ENCODE measurements at regions not wholly inside any gene's neighbourhood (a gene's known extent, or its start where the extent isn't known, plus 50 kb on each side); places are given as distances from the start of the nearest gene placed in this dataset.

DNA sequence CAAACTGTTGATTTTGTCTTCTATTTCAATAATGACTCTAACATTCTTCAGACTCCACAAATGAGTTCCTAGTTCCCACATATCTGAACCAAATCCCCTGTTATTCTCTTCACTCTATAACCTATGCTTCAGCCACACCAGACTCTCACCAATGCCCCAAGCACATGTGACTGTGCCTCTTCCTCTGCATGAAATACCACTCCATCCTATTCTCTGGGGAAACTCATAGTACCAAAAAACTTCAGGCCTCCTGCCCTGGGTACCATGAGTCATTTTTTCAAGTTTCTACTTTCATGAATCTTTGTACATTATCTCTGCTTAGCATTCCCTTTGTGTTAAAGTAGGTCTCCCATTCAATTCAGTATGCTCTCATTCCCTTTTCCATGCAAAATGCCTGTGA, 353.2 kb downstream of the ZEB2 start:
- intact Hi-C loops (cut with DNase I) = no loop called here
- DNase-seq = no peak

DNA sequence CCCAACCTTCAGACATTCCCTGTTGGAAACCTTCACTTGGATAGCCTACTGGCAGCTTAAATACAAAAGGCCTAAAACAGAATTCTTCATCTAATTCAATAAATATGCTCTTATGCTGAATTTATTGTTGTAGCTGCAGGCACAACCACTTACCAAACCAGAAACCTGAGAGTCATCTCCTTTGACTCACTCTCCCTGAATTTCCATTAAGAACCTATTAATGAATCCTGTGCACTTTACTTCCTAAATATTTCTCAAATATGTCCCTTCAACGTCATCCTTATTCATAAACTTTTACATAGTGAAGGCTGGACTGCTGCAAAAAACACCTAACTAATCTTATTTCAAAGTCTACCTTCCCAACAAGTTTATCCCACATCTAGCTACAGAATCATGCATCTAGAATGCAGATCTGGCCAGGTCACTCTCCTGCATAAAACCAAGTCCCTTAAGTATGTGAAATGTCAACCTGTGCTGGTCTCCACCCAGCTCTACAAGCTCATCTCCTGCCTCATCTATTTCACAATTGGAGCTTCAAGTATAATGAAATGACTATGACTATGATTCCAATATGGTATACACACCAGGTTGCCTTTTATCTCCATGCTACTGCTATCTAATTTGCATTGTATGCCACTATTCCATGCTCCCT, 354.2 kb downstream of the ZEB2 start:
- DNase-seq = no peak
- intact Hi-C loops (cut with DNase I) = no loop called here

DNA sequence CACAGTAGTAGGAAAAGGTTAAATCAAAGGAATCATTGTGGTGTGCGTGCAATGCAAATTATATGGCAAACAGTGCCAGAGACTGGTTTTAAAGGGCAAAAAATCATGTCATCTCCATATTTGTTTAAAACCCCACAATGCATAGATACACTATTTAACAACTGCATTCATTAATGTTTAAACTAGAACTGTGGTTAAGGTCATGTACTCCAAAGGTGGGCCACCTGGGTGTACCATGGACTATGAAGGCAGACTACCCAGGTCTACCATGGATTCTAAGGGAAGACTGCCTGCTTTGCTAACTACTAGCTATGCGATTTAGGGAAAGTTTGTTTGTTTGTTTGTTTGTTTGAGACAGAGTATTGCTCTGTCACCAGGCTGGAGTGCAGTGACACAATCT, 356.3 kb downstream of the ZEB2 start:
- no peak for DNase-seq
- intact Hi-C loops (cut with DNase I) = no loop called here

DNA sequence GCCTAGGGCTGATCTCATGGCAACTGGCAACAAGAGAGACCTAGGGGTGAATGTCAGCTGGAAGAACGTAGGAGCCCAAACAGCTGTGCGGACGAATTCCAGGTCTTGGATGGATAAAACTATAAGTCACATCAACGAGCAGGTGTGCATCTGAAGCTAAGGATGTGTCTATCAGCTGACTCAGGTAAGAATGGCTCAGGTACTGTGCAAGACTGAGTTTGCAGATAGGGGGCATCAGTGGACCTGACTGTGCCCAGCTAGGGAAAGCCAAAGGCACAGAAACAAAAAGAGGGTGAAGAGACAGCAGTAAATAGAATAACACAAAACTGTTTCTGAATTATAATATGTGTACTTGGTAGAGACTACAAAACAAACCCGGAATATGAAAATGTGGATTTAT, 357.3 kb downstream of the ZEB2 start:
- intact Hi-C loops (cut with DNase I) = no loop called here
- no peak for DNase-seq

DNA sequence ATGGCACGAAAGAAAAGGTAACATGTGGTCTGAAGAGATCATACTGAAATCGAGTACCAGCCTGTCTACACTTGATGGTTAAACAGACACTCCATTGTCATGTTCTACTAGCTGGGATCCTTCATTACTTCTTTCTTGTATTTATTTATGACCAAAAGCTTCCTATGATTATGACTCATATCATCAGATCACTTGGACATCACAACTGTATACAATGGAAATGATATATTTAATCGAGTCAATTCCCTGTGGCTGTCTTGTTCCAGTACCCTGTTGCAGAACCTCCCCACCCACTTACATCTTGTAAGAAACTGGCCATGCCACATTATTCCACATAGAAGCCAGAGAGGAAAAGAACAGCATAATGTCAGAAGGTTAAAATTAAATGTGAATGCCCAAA, 358.9 kb downstream of the ZEB2 start:
- intact Hi-C loops (cut with DNase I) = no loop called here
- no peak for DNase-seq

DNA sequence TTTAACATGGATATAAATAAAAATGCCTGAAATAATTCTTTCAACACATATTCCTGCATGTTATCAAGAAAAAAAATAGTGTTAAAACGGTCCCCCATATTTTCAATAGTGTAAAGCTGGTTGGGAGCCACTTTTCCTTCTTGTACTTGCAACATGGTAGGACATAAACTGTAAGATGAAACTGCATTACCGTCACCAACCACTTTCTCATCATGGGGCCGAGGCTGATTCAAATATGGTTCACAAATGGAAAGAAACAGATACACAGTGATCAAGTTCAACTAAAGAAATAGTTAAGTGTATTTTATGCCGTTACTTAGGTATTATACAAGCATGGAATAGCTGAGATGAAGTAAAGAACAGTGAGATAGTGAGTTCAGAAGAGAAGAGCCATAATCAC, 360.7 kb downstream of the ZEB2 start:
- DNase-seq = no peak
- intact Hi-C loops (cut with DNase I) = no loop called here

DNA sequence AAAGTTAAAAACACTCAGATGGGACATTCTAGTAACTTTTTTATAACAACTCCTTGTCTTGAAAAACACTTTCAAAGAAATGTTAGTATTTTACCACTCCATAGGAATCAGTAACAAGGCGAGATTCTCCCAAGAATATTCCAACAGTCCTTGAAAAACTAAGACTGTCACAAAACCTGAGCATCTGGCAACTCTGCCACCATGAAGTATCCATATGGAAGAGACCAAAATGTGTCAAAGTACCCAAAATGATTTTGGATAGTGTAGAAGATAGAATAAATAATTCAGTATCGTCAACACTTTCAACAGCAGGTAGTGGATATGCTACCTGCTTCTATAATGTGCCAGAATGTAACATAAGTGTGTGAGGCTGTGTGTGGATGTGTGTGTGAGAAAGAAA, 361.8 kb downstream of the ZEB2 start:
- DNase-seq = no peak
- intact Hi-C loops (cut with DNase I) = no loop called here

DNA sequence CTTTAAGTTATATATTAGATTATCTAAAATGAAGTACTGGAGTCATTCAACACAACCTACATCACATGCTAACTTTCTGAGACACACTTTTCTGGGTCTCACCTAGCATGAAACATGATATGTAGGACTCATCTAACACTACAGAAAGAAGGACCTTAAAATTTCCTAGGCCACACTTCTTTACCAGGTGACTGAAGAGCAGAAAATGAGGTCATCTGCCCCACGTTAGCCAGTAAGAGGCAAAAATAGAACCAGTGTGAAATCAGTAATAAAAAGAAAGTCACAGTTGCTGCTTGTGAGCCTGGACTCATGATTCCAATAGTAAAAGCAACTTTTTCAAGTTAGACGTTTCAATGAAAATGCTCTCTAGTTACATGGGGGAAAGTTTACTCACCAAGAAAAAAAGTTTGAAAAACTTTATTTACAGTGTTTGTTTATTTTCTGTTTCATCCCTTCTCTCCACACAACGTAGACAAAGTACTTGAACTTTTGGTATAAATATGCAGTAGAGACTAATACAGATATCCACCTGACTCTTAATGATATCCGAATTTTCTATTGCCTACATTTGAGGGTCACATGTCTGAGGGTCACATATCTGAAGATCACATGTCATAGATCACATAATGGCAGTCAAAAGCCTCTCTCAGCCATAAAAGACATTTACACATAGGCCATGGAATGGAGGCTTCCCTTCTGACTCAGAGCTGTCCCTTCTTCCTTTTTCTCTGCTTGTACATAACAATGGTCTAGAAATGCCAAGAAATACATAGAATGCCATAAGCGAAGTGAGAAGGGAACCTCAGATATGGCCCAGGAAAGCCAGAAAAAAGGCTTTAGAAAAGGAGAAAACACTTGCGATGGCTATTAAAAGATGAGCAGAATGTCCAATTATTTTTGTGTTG, 362.9 kb downstream of the ZEB2 start:
- intact Hi-C loops (cut with DNase I) = no loop called here
- no peak for DNase-seq

DNA sequence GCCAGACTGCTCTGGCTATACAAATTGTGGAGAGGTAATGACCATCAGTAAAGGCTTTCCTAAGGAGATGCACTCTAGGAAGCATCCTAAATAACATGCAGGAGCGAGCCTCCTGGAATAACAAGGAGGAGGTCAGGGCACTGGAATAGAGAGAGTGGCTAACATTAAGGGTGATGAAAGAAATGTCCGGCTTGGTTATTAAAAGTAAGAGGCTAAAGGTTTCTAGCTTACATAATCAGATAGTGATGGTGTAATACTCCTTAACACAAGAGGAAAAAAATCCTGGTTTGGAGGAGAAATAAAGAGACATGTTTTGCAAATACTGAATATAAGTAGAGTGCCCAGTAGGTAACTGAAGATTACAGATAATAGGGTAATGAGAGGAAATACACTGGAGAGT, 365.7 kb downstream of the ZEB2 start:
- intact Hi-C loops (cut with DNase I) = no loop called here

DNA sequence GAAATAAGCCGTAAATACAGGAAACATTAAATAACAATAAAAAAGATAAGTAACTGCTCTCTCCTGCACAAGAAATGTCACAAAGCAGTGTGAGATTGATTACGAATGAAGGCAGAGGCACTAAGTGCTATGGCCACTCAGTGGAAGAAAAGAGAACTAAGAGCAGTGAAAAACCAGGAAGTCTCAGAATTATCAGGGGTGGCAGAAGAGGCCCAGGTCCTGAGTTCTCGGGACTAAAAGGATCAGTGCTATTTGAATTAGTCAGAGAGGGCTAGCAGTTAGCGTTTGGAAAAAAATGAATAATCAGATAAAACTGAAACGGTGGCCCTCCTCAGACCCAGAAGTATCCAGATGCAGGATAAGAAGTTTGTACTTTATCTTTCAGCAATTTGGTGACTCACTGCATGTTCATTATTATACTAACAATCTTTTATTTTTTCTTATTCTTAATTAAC, 367.1 kb downstream of the ZEB2 start:
- DNase-seq = no peak
- intact Hi-C loops (cut with DNase I) = no loop called here

More for the DNA sequence above, 365.7 kb downstream of the ZEB2 start:
- DNase-seq = no peak

DNA sequence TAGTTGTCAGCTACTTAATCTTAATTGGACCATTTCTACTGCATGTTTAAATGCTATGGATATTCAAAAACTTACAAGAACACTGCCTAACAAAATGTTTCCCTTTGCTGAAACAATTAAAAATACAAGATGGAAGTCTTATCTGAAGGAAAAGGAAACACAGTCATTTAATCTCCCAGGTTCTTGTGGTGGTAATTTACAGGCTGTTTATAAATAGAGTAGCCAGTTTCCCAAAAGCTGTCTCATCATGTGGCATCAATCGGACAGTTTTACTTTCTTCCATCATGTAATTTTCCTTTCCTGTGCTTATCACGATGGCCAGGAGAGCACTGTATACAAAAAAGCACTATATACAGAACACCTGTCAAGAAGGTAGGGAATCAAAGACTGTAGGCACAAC, 368.1 kb downstream of the ZEB2 start:
- DNase-seq = no peak
- intact Hi-C loops (cut with DNase I) = no loop called here

DNA sequence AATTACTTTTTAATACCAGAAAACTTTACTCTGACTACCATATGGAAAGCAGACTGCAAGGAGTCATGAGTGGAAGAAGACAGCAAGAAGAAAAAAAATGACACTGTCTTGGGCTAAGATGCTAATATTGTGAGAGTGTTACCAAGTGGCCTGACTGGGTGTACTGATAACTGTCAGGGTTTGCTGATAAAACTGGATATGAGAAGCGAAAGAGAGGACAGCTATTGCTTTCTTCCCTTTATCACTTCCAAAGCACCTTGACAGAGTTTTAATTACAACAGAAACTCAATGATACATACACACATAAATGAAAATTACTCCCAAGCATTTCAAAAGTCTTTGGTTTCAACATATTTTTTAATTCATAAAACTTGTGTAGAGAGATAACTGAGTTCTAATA, 368.5 kb downstream of the ZEB2 start:
- intact Hi-C loops (cut with DNase I) = no loop called here

DNA sequence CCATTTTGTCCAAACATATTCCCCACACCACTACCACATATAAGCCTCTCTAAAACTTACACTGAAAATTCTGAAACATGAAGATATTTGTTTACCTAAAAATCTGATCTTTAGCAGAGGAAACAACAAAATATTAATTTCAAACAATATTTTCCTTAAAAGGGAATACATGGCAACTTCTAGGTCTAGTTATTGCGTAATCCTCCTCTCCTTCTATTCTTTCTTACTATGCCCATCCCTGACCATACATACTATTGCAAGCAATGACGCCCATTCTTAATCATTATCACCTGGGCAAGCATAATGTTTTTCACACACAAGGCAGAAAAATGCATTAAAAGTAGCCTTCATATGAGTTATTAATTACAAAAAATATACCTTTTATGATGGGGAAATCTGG, 372.6 kb downstream of the ZEB2 start:
- no peak for DNase-seq
- intact Hi-C loops (cut with DNase I) = no loop called here

More for the DNA sequence above, 368.5 kb downstream of the ZEB2 start:
- no peak for DNase-seq

DNA sequence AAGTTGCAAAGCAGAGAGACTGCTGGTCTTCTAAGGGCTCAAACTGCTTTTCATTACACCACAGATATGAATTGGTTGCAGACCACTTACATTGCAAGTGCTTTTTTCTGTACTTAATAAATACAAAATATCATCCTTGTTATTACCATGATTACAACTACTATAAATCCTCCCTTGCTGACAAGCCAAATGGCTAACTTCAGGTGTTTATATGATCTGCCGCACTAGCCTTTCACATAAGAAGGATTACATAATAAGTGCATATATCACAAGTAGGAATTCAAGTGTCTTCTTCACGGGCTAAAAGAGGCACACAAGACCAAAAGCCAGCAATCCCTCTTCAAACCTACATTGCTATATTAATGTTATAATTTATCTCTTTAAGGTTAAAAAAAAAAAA, 373.0 kb downstream of the ZEB2 start:
- intact Hi-C loops (cut with DNase I) = no loop called here
- no peak for DNase-seq

DNA sequence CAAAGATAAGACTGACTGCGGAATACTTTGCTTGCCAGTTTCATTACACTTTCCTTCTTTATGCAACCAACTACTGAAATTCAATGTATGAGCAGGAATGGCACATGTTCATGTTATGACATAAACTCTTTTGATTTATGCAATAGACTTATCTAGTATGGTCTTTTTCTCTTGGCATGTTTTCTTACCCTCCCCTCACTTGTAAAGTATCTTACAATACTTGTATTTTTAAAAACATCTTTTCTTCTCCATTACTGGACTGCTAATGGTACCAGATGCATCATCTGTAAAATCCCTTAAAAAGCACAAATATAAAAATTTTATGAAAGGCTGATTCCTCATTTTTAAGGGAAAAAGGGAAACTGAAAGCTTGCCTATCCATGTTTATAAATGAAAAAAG, 373.8 kb downstream of the ZEB2 start:
- DNase-seq = no peak
- intact Hi-C loops (cut with DNase I) = no loop called here

DNA sequence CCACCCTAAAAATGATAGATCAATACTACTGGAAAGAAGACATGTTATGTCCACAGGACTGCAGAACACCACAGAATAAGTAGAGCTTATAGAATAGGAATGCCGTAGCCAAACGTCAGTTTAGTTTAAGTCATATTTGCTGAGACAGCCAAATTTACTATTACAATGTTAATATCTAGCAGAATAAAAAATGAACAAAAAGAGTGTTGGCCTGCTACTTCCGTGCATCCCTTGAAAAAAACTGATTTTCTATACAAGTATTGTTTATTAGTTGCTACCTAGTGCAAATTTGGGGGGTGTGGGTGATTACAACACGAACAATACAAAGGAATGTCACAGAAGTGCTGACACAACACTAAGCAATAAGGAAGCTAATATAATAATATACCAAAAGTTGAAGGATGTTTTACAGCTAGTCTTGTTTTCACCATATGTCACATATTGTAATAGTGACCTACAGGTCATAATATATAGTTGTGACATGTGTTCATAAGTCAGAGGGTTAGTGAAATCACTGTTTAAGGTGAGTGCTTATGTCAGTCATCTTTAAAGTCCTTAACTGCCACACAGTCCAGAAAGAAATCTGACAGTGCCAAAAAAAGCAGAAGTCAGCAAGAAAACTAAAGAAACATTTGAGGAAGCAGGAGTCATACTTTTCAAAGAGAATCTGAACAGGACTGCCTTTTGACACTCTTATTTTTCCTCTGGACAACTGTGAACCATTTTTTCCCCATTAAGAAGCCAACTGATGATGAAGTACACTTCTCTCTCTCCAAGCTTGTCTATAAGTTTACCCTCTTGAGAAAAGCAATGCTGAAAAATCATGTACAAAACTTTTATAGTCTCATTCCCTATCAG, 376.4 kb downstream of the ZEB2 start:
- no peak for DNase-seq
- intact Hi-C loops (cut with DNase I) = no loop called here

DNA sequence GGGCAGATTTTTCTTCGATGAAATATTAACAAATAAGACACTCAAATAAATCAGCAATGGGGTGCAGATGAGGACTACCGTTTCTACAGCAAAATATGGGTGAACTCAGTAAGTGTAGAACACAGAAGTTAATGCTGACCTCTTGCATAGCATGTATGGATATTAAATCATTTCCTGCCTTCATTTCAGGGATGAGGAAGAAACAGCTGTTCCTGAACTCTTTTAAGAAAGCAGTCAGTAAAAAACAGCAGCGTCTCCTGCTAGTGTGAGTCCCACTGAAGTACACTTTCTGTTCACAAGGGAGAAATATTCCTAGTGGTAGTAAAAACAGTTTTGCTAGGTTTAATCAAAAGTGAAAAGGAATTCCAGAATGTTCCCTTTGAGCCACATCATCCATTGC, 379.0 kb downstream of the ZEB2 start:
- intact Hi-C loops (cut with DNase I) = no loop called here
- DNase-seq = no peak

DNA sequence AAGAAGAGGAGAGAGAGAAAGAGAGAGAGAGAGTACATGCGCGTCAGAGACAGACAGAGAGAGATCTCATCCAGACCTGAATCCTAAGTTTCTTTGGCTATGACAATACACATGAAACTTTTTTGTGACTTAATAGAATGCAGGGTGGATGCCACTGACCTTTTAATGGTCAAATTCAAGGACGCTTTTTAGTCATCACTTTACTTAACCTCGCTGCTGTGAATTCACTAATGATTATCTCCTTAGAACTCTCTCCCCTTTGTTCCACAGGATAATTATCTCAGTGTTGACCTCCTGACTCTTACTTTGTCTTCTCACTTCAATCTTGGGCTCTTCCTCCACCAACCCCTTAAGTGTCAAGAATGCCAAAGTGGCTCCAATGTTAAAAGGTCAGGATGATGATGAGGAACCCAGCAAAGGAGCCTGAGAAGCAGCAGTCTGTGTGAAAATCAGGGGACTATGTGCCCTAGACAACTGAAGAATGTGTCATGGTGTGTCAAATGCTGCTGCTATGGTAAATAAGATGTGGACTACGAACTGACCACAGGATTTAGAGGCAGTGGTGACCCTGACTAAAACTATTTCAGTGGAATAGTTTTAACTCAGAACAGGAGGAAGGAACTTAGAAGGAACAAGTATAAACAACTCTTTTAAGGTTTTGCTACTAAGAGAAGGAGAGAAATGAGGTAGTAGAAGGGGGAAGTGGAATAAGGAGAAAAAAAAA, 382.1 kb downstream of the ZEB2 start:
- intact Hi-C loops (cut with DNase I) = no loop called here
- no peak for DNase-seq

DNA sequence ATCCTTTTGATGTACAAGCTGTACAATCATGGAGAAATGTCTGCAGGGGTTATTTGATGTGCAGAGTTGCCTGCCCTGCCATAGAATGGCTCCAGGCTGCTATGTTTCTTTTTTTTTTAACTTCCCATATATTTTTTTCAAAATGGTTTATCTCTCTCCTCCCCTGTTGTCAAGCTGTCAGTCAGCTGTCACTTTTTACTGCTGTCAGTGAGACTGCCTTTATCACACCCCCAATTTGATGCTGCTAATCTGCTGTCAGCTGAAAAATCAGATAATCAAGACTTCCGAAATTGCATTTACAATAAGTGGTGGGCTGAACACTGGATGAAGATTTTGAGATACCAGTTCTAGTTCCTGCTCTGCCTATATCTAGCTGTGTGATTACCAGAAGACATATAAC, 382.6 kb downstream of the ZEB2 start:
- intact Hi-C loops (cut with DNase I) = no loop called here
- DNase-seq = no peak

DNA sequence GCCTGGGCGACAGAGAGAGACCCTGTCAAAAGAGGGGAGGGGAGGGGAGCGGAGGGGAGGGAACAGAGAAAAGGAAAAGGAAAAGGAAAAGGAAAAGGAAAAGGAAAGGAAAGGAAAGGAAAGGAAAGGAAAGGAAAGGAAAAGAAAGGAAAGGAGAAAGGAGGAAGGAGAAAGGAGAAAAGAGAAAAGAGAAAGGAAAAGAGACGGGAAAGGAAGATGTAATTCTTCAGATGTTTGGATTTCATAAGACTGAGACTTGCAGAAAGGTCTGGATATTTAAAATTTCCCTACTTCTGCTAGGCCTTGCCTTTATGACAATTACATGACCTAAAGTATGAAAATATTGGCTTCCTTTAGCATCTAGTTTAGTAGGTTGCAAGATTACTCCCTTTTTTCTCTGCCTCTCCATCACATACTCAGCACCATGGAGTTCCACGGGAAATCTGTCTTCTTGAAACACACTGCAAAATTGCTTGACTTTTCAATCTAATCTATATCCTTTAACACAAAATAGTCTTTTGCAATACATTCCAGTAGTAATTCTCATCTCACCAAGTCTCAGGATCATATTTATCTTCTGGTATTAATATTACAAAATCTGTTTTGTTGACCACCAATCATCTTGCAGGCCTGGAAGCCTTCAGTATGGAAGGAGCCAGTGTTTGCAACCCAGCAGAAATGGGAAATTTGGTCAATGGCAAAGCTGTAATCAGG, 383.5 kb downstream of the ZEB2 start:
- intact Hi-C loops (cut with DNase I) = no loop called here
- DNase-seq = no peak

Data from posterior cingulate gyrus (tissue), 11 donors.